ENCODE measurements at regions not wholly inside any gene's neighbourhood (a gene's known extent, or its start where the extent isn't known, plus 50 kb on each side); places are given as distances from the start of the nearest gene placed in this dataset.
"Not testable (repeated sequence)": the region's sequence is repeated elsewhere in the genome, so short reads cannot be mapped to it uniquely, and the experiment has no call there.

- DNase-seq = not testable (repeated sequence)
Observed at GRCh38 chr1:99444211-99444927, 180.1 kb downstream of the PLPPR4 start.

- DNase-seq = no peak
Observed at GRCh38 chr1:99445071-99445470, 180.8 kb downstream of the PLPPR4 start.

- DNase-seq = peak; percentile 86
Observed at GRCh38 chr1:99445486-99445885, 181.2 kb downstream of the PLPPR4 start.

GRCh38 chr1:99447721-99448120, 183.4 kb downstream of the PLPPR4 start:
- DNase-seq = no peak

- no peak for DNase-seq
Observed at GRCh38 chr1:99455760-99456159, 190.2 kb upstream of the PALMD start.

GRCh38 chr1:99456536-99456935, 189.4 kb upstream of the PALMD start:
- no peak for DNase-seq

- DNase-seq = no peak
Observed at GRCh38 chr1:99457381-99458165, 188.3 kb upstream of the PALMD start.

- DNase-seq = no peak
Observed at GRCh38 chr1:99461499-99461898, 184.4 kb upstream of the PALMD start.

- no peak for DNase-seq
Observed at GRCh38 chr1:99464738-99465137, 181.2 kb upstream of the PALMD start.

GRCh38 chr1:99465176-99465900, 180.6 kb upstream of the PALMD start:
- no peak for DNase-seq

- no peak for DNase-seq
Observed at GRCh38 chr1:99467645-99468044, 178.3 kb upstream of the PALMD start.

GRCh38 chr1:99469550-99469971, 176.4 kb upstream of the PALMD start:
- DNase-seq = peak; percentile 25

- DNase-seq = no peak
Observed at GRCh38 chr1:99472893-99473292, 173.0 kb upstream of the PALMD start.

GRCh38 chr1:99474350-99474893, 171.5 kb upstream of the PALMD start:
- DNase-seq = no peak

GRCh38 chr1:99476058-99476457, 169.9 kb upstream of the PALMD start:
- DNase-seq = no peak

- peak; percentile 77 for DNase-seq
Observed at GRCh38 chr1:99481391-99481996, 164.4 kb upstream of the PALMD start.

GRCh38 chr1:99482286-99482685, 163.6 kb upstream of the PALMD start:
- DNase-seq = no peak

- DNase-seq = no peak
Observed at GRCh38 chr1:99482750-99483149, 163.2 kb upstream of the PALMD start.

- no peak for DNase-seq
Observed at GRCh38 chr1:99490031-99490430, 155.9 kb upstream of the PALMD start.

GRCh38 chr1:99496067-99496466, 149.8 kb upstream of the PALMD start:
- no peak for DNase-seq

GRCh38 chr1:99497690-99498089, 148.2 kb upstream of the PALMD start:
- no peak for DNase-seq

- no peak for DNase-seq
Observed at GRCh38 chr1:99500541-99500940, 145.4 kb upstream of the PALMD start.
